ENCODE measurements at regions not wholly inside any gene's neighbourhood (a gene's known extent, or its start where the extent isn't known, plus 50 kb on each side); places are given as distances from the start of the nearest gene placed in this dataset.

- no peak for DNase-seq
- Mint-ChIP-seq H3K9me3 (no peaks in the 10 kb centered on the region), H3K4me1 (no peaks in the 10 kb centered on the region), H3K27ac (no peak overlapping the region), H3K36me3 (ENCODE audit: low read depth) (no peaks in the 10 kb centered on the region), H3K4me3 (no peak overlapping the region), H3K27me3 (no peaks in the 10 kb centered on the region)
- ATAC-seq, result no peak
Measured at GRCh38 chr3:34837848-34838741, 801.2 kb upstream of the ARPP21 start.

- DNase-seq (no peak), ATAC-seq (no peak)
- Mint-ChIP-seq H3K4me1 (no peaks in the 10 kb centered on the region), H3K27me3 (no peaks in the 10 kb centered on the region), H3K27ac (no peak overlapping the region), H3K9me3 (no peaks in the 10 kb centered on the region), H3K36me3 (ENCODE audit: low read depth) (no peaks in the 10 kb centered on the region), H3K4me3 (no peak overlapping the region)
Measured at GRCh38 chr3:34842706-34843480, 796.4 kb upstream of the ARPP21 start.

GRCh38 chr3:34844323-34844620, 795.1 kb upstream of the ARPP21 start:
- no peaks in the 10 kb centered on the region for H3K36me3 Mint-ChIP-seq (ENCODE audit: low read depth)
- no peak for DNase-seq
- H3K4me3 Mint-ChIP-seq, result no peak overlapping the region
- H3K27ac Mint-ChIP-seq, result no peak overlapping the region
- ATAC-seq, result no peak
- no peaks in the 10 kb centered on the region for H3K4me1 Mint-ChIP-seq
- no peaks in the 10 kb centered on the region for H3K9me3 Mint-ChIP-seq
- H3K27me3 Mint-ChIP-seq, result no peaks in the 10 kb centered on the region

GRCh38 chr3:34851137-34851536, 788.2 kb upstream of the ARPP21 start:
- Mint-ChIP-seq H3K4me1 (no peaks in the 10 kb centered on the region), H3K27ac (no peak overlapping the region), H3K4me3 (no peak overlapping the region), H3K9me3 (no peaks in the 10 kb centered on the region), H3K27me3 (no peaks in the 10 kb centered on the region), H3K36me3 (ENCODE audit: low read depth) (no peaks in the 10 kb centered on the region)
- DNase-seq, result no peak
- no peak for ATAC-seq

- Mint-ChIP-seq H3K9me3 (no peaks in the 10 kb centered on the region), H3K4me3 (no peak overlapping the region), H3K27me3 (no peaks in the 10 kb centered on the region), H3K36me3 (ENCODE audit: low read depth) (no peaks in the 10 kb centered on the region), H3K27ac (no peak overlapping the region), H3K4me1 (no peaks in the 10 kb centered on the region)
- DNase-seq (no peak), ATAC-seq (no peak)
Measured at GRCh38 chr3:34852844-34853439, 786.4 kb upstream of the ARPP21 start.

- H3K4me1 Mint-ChIP-seq, result no peaks in the 10 kb centered on the region
- no peaks in the 10 kb centered on the region for H3K36me3 Mint-ChIP-seq (ENCODE audit: low read depth)
- no peaks in the 10 kb centered on the region for H3K27me3 Mint-ChIP-seq
- ATAC-seq, result no peak
- no peak overlapping the region for H3K27ac Mint-ChIP-seq
- DNase-seq, result no peak
- H3K4me3 Mint-ChIP-seq, result no peak overlapping the region
- no peaks in the 10 kb centered on the region for H3K9me3 Mint-ChIP-seq
Measured at GRCh38 chr3:34856081-34856947, 783.0 kb upstream of the ARPP21 start.

- no peak for ATAC-seq
- H3K27ac Mint-ChIP-seq, result no peak overlapping the region
- H3K4me1 Mint-ChIP-seq, result no peaks in the 10 kb centered on the region
- H3K27me3 Mint-ChIP-seq, result no peaks in the 10 kb centered on the region
- no peaks in the 10 kb centered on the region for H3K9me3 Mint-ChIP-seq
- no peak overlapping the region for H3K4me3 Mint-ChIP-seq
- DNase-seq, result no peak
- no peaks in the 10 kb centered on the region for H3K36me3 Mint-ChIP-seq (ENCODE audit: low read depth)
Measured at GRCh38 chr3:34858067-34858660, 781.2 kb upstream of the ARPP21 start.

GRCh38 chr3:34859746-34860145, 779.6 kb upstream of the ARPP21 start:
- no peaks in the 10 kb centered on the region for H3K4me1 Mint-ChIP-seq
- H3K36me3 Mint-ChIP-seq (ENCODE audit: low read depth), result no peaks in the 10 kb centered on the region
- no peak overlapping the region for H3K4me3 Mint-ChIP-seq
- H3K9me3 Mint-ChIP-seq, result no peaks in the 10 kb centered on the region
- ATAC-seq (no peak), DNase-seq (no peak)
- H3K27me3 Mint-ChIP-seq, result no peaks in the 10 kb centered on the region
- no peak overlapping the region for H3K27ac Mint-ChIP-seq

GRCh38 chr3:34862456-34862855, 776.9 kb upstream of the ARPP21 start:
- H3K4me1 Mint-ChIP-seq, result no peaks in the 10 kb centered on the region
- ATAC-seq (no peak), DNase-seq (no peak)
- no peaks in the 10 kb centered on the region for H3K9me3 Mint-ChIP-seq
- no peaks in the 10 kb centered on the region for H3K36me3 Mint-ChIP-seq (ENCODE audit: low read depth)
- no peak overlapping the region for H3K27ac Mint-ChIP-seq
- H3K27me3 Mint-ChIP-seq, result no peaks in the 10 kb centered on the region
- H3K4me3 Mint-ChIP-seq, result no peak overlapping the region

- Mint-ChIP-seq H3K4me3 (no peak overlapping the region), H3K36me3 (ENCODE audit: low read depth) (no peaks in the 10 kb centered on the region), H3K4me1 (no peaks in the 10 kb centered on the region), H3K27ac (no peak overlapping the region), H3K27me3 (no peaks in the 10 kb centered on the region), H3K9me3 (no peaks in the 10 kb centered on the region)
- DNase-seq (no peak), ATAC-seq (no peak)
Measured at GRCh38 chr3:34863485-34863884, 775.8 kb upstream of the ARPP21 start.

GRCh38 chr3:34864011-34864410, 775.3 kb upstream of the ARPP21 start:
- H3K4me3 Mint-ChIP-seq, result no peak overlapping the region
- H3K4me1 Mint-ChIP-seq, result no peaks in the 10 kb centered on the region
- no peaks in the 10 kb centered on the region for H3K36me3 Mint-ChIP-seq (ENCODE audit: low read depth)
- no peaks in the 10 kb centered on the region for H3K9me3 Mint-ChIP-seq
- ATAC-seq, result no peak
- H3K27me3 Mint-ChIP-seq, result no peaks in the 10 kb centered on the region
- H3K27ac Mint-ChIP-seq, result no peak overlapping the region
- DNase-seq, result no peak

- Mint-ChIP-seq H3K36me3 (ENCODE audit: low read depth) (no peaks in the 10 kb centered on the region), H3K4me1 (no peaks in the 10 kb centered on the region), H3K27me3 (no peaks in the 10 kb centered on the region), H3K9me3 (no peaks in the 10 kb centered on the region), H3K4me3 (no peak overlapping the region), H3K27ac (no peak overlapping the region)
- ATAC-seq (no peak), DNase-seq (no peak)
Measured at GRCh38 chr3:34865346-34865745, 774.0 kb upstream of the ARPP21 start.

GRCh38 chr3:34868935-34869334, 770.4 kb upstream of the ARPP21 start:
- Mint-ChIP-seq H3K4me3 (no peak overlapping the region), H3K27ac (no peak overlapping the region), H3K27me3 (no peaks in the 10 kb centered on the region), H3K4me1 (no peaks in the 10 kb centered on the region), H3K9me3 (no peaks in the 10 kb centered on the region), H3K36me3 (ENCODE audit: low read depth) (no peaks in the 10 kb centered on the region)
- DNase-seq (no peak), ATAC-seq (no peak)

GRCh38 chr3:34869696-34870095, 769.6 kb upstream of the ARPP21 start:
- DNase-seq, result no peak
- no peak overlapping the region for H3K27ac Mint-ChIP-seq
- H3K27me3 Mint-ChIP-seq, result no peaks in the 10 kb centered on the region
- ATAC-seq, result no peak
- H3K36me3 Mint-ChIP-seq (ENCODE audit: low read depth), result no peaks in the 10 kb centered on the region
- no peak overlapping the region for H3K4me3 Mint-ChIP-seq
- no peaks in the 10 kb centered on the region for H3K4me1 Mint-ChIP-seq
- no peaks in the 10 kb centered on the region for H3K9me3 Mint-ChIP-seq

Data from activated naive CD8-positive, alpha-beta T cell treated with anti-CD3 and anti-CD28 coated beads, Interleukin-2, amount 50 U/mL, for 24 hours (primary cell).